HG03558 (cell line): ENCODE measurements at regions not wholly inside any gene's neighbourhood (a gene's known extent, or its start where the extent isn't known, plus 50 kb on each side); places are given as distances from the start of the nearest gene placed in this dataset.

Source experiments
- ATAC-seq: cut with Tn5 transposase; IDR thresholded peaks from one replicate; pipeline ENCODE4 v1.9.1; 2021; ENCODE audit warnings: moderate number of reproducible peaks; ENCODE audit not compliant: unreplicated experiment; ENCODE audit errors: extremely low read depth

- ATAC-seq = no peak
Observed at GRCh38 chr5:58403822-58404433, 56.0 kb downstream of the PLK2 start.

GRCh38 chr5:58401701-58402100 lies 58.2 kb downstream of the PLK2 start:
- ATAC-seq = no peak

- ATAC-seq = no peak
Observed at GRCh38 chr5:58400737-58401136, 59.1 kb downstream of the PLK2 start.

- ATAC-seq = no peak
Observed at GRCh38 chr5:58399951-58400350, 59.9 kb downstream of the PLK2 start.

- ATAC-seq = no peak
Observed at GRCh38 chr5:58394339-58394738, 65.5 kb downstream of the PLK2 start.

- no peak for ATAC-seq
Observed at GRCh38 chr5:58393716-58394115, 66.2 kb downstream of the PLK2 start.

GRCh38 chr5:58392496-58392895 lies 67.4 kb downstream of the PLK2 start:
- ATAC-seq = no peak

GRCh38 chr5:58383448-58383847 lies 76.4 kb downstream of the PLK2 start:
- no peak for ATAC-seq

GRCh38 chr5:58382131-58382534 lies 77.8 kb downstream of the PLK2 start:
- no peak for ATAC-seq

GRCh38 chr5:58381566-58381965 lies 78.3 kb downstream of the PLK2 start:
- ATAC-seq = no peak

- no peak for ATAC-seq
Observed at GRCh38 chr5:58380655-58381054, 79.2 kb downstream of the PLK2 start.

GRCh38 chr5:58378613-58379390 lies 81.1 kb downstream of the PLK2 start:
- no peak for ATAC-seq

GRCh38 chr5:58370606-58371005 lies 89.3 kb downstream of the PLK2 start:
- no peak for ATAC-seq

- ATAC-seq = no peak
Observed at GRCh38 chr5:58369513-58370190, 90.2 kb downstream of the PLK2 start.

GRCh38 chr5:58366461-58366860 lies 93.4 kb downstream of the PLK2 start:
- no peak for ATAC-seq

- ATAC-seq = no peak
Observed at GRCh38 chr5:58365791-58366190, 94.1 kb downstream of the PLK2 start.

GRCh38 chr5:58363461-58364249 lies 96.2 kb downstream of the PLK2 start:
- no peak for ATAC-seq

- no peak for ATAC-seq
Observed at GRCh38 chr5:58362135-58362534, 97.8 kb downstream of the PLK2 start.

- no peak for ATAC-seq
Observed at GRCh38 chr5:58360794-58361193, 99.1 kb downstream of the PLK2 start.

- no peak for ATAC-seq
Observed at GRCh38 chr5:58359981-58360380, 99.9 kb downstream of the PLK2 start.
